Stomach (tissue), 8 donors: ENCODE measurements at regions not wholly inside any gene's neighbourhood (a gene's known extent, or its start where the extent isn't known, plus 50 kb on each side); places are given as distances from the start of the nearest gene placed in this dataset.

ENCODE experiments used
- DNase-seq, 2 donors: peaks; one replicate each; pipeline versions ENCODE4 v3.0.0 to v3.0.0-alpha.2; 2013 to 2019
- H3K27ac ChIP-seq, 5 donors: fragments of 200-600 bp in 4 of 5; sonication (generic) in 4 of 5; one replicate each; pipeline ENCODE4 v1.5.1; 2013 to 2019; ENCODE audit warnings: mild to moderate bottlenecking in 1 of 5, moderate library complexity in 1 of 5
- H3K27me3 ChIP-seq, 3 donors: fragments of 200-600 bp; sonication (generic); one replicate each; pipeline ENCODE4 v1.5.1; 2017 to 2019; ENCODE audit warnings: mixed run types in 1 of 3
- H3K36me3 ChIP-seq, 4 donors: fragments of 200-600 bp; sonication (generic); 1 replicate in 3 of 4; 2 replicates in 1 of 4; pipeline ENCODE4 v1.5.1; 2016 to 2019
- H3K4me1 ChIP-seq, 4 donors: fragments of 200-600 bp; sonication (generic); one replicate each; pipeline ENCODE4 v1.5.1; 2016 to 2019
- H3K4me3 ChIP-seq, 4 donors: fragments of 200-600 bp; sonication (generic) in 3 of 4; one replicate each; pipeline ENCODE4 v1.5.1; 2016 to 2019; ENCODE audit warnings: mild to moderate bottlenecking in 1 of 4
- H3K9me3 ChIP-seq, 4 donors: fragments of 200-600 bp; sonication (generic); one replicate each; pipeline ENCODE4 v1.5.1; 2016 to 2019
- CTCF ChIP-seq, 7 experiments: fragments of 450-650 bp in 4 of 7; fragments of 200-600 bp in 3 of 7; sonication (generic) in 3 of 7; IDR thresholded peaks; one replicate each; pipeline ENCODE4 v1.5.1; 2016 to 2019; ENCODE audit warnings: antibody characterized with exemption in 7 of 7, control low read depth in 2 of 7, mild to moderate bottlenecking in 1 of 7
- EP300 ChIP-seq: sonication (generic); formaldehyde crosslinking; IDR thresholded peaks from one replicate; pipeline ENCODE4 v1.6.1; 2017; ENCODE audit warnings: antibody characterized with exemption
- POLR2A ChIP-seq, 4 donors: fragments of 450-650 bp; IDR thresholded peaks; one replicate each; pipeline ENCODE4 v1.6.1; 2016; ENCODE audit warnings: antibody characterized with exemption in 4 of 4, control low read depth in 2 of 4, mild to moderate bottlenecking in 1 of 4, moderate library complexity in 1 of 4
- POLR2AphosphoS5 ChIP-seq, 3 donors: sonication (generic); formaldehyde crosslinking; IDR thresholded peaks; one replicate each; pipeline ENCODE4 v1.6.1; 2016; ENCODE audit warnings: antibody characterized with exemption in 3 of 3
- WGBS, 5 donors: extraction: QIAGEN DNeasy Blood & Tissue Kit in 3 of 5; methylation state at CpG; one replicate each; pipeline versions ENCODE4 v1.1.5 to v1.1.7; 2013 to 2018; 5-methylcytosine and 5-hydroxymethylcytosine counted together
- intact Hi-C: fragments of 100-400 bp; cut with DNase I; formaldehyde crosslinking; loops from one replicate; pipeline ENCODE4 v1.15.1; 2023; ENCODE audit warnings: low total_unique reads
- donor health status: healthy with polysubstance abuse.
- donor health status: Bipolar disorder and iron deficiency.
- donor health status: healthy.

DNA sequence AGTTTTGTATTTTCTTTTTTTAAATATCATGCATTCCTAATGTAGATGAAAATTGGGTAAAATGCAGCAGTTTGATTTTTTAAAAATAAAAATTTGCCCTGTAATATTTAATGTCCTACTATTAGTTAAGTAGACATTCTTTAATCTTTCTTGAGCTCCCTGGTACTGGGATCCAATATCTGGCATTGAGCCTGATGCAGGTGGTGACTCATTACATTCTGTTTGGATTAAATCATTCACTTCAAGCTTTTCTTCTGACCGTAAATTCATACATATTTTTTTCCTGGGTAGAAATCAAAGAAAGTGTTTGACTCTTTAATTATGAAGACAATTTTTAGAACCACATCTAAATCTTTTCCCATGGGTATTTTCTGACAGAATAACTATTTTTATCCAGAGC, 768.8 kb upstream of the SLC35B3 start:
- 29 to 55% (median 42%) methylated on average over 1 of the region's 1 CpG for WGBS, 5 donors

DNA sequence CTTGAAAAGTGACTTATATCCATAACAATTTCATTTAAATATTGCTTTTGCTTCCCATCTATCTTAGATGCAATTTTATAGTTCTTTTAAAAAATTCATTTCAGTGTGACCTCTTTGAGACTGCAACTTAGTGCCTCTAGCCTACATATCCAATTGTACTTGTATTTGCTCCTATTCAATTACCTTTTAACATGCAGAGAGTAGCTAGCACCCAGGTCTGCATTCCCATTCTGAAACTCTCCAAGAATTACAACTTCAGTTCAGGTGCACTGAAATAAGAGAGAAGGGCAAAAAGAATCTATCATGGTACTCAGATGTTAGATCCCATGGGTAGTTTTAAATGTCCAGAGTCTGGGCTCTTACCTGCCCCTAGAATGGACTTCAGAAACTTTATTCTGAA, 765.4 kb upstream of the SLC35B3 start:
- intact Hi-C loops = no loop called here
- no peak for TF ChIP-seq POLR2AphosphoS5 (IDR thresholded peaks at IDR 0.05)
- no peaks in the 10 kb centered on the region for H3K36me3 ChIP-seq
- no peak overlapping the region for H3K4me3 ChIP-seq
- no peak overlapping the region for H3K27ac ChIP-seq
- no peaks in the 10 kb centered on the region for H3K4me1 ChIP-seq
- no peaks in the 10 kb centered on the region for H3K27me3 ChIP-seq
- H3K9me3 ChIP-seq = no peaks in the 10 kb centered on the region
- DNase-seq = no peak

More for the DNA sequence above, 768.8 kb upstream of the SLC35B3 start:
- Histone ChIP-seq H3K9me3 (no peaks in the 10 kb centered on the region), H3K4me1 (no peaks in the 10 kb centered on the region), H3K4me3 (no peak overlapping the region), H3K27me3 (no peaks in the 10 kb centered on the region), H3K27ac (no peak overlapping the region), H3K36me3 (no peaks in the 10 kb centered on the region)
- no peak for DNase-seq
- intact Hi-C loops = no loop called here
- TF ChIP-seq POLR2AphosphoS5 (IDR thresholded peaks at IDR 0.05) (no peak), POLR2A (IDR thresholded peaks at IDR 0.05) (no peak), CTCF (IDR thresholded peaks at IDR 0.05) (no peak)

GRCh38 chr6:9197726-9198125, 762.4 kb upstream of the SLC35B3 start:
- intact Hi-C loops = no loop called here
- no peak overlapping the region for H3K27ac ChIP-seq
- H3K4me3 ChIP-seq = no peak overlapping the region
- DNase-seq = no peak
- H3K9me3 ChIP-seq = no peaks in the 10 kb centered on the region
- no peaks in the 10 kb centered on the region for H3K27me3 ChIP-seq
- no peaks in the 10 kb centered on the region for H3K4me1 ChIP-seq
- 76 to 83% (median 81%) methylated on average over 3 of the region's 3 CpGs for WGBS, 5 donors
- no peaks in the 10 kb centered on the region for H3K36me3 ChIP-seq
- TF ChIP-seq EP300 = no peak
- TF ChIP-seq POLR2A (IDR thresholded peaks at IDR 0.05) = no peak
- TF ChIP-seq CTCF (IDR thresholded peaks at IDR 0.05) = no peak
- TF ChIP-seq POLR2AphosphoS5 (IDR thresholded peaks at IDR 0.05) = no peak

DNA sequence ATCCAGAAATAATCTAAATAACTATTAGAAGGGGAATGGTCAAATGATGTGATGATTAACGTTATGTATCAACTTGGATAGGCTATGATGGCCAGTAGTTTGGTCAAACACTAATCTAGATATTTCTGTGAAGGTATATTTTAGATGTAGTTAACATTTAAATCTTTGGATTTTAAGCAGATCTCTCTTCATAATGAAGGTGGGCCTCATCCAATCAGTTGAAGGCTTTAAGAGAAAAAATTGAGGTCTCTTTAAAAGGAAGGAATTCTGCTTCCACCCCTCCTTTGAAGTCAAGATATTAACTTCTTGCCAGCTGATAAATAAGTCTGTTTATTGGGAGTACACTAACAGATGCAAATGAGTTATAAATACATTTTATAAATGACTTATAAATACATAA, 760.0 kb upstream of the SLC35B3 start:
- Histone ChIP-seq H3K36me3 (no peaks in the 10 kb centered on the region), H3K27ac (no peak overlapping the region), H3K9me3 (no peaks in the 10 kb centered on the region), H3K4me3 (no peak overlapping the region), H3K27me3 (no peaks in the 10 kb centered on the region), H3K4me1 (no peaks in the 10 kb centered on the region)
- 68 to 76% (median 71%) methylated on average over 1 of the region's 1 CpG for WGBS, 5 donors
- no peak for DNase-seq
- TF ChIP-seq CTCF (IDR thresholded peaks at IDR 0.05) (no peak), POLR2A (IDR thresholded peaks at IDR 0.05) (no peak), POLR2AphosphoS5 (IDR thresholded peaks at IDR 0.05) (no peak), EP300 (no peak)
- intact Hi-C loops = no loop called here

DNA sequence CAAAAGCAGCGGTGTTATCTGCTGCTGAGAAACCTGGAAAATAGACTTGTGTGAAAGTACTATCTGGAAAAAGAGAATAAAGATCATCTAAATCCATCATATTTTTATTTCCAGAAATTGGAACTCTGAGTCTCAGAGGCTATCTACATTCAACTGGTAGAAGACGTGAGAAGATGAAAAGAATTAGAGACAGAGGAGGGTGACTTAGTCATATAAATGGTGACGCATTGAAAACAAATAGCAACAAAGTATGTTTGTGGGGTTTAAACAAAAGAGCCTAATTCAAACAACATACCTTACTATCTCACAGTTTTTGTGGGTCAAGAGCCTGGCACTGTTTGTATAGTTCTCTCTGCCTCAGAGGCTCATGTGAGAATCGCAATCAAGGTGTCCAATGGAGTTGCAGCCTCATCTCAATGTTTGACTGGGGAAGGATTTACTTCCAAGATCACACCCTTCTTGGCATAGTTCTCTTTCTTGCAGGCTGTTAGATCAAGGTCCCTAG, 757.1 kb upstream of the SLC35B3 start:
- no peaks in the 10 kb centered on the region for H3K27me3 ChIP-seq
- no peaks in the 10 kb centered on the region for H3K4me1 ChIP-seq
- no peak overlapping the region for H3K4me3 ChIP-seq
- H3K27ac ChIP-seq = no peak overlapping the region
- WGBS, 5 donors = 69 to 83% (median 70%) methylated on average over 4 of the region's 4 CpGs
- DNase-seq = no peak
- no peaks in the 10 kb centered on the region for H3K36me3 ChIP-seq
- TF ChIP-seq CTCF (IDR thresholded peaks at IDR 0.05) (no peak), EP300 (no peak), POLR2A (IDR thresholded peaks at IDR 0.05) (no peak), POLR2AphosphoS5 (IDR thresholded peaks at IDR 0.05) (no peak)
- intact Hi-C loops = no loop called here
- no peaks in the 10 kb centered on the region for H3K9me3 ChIP-seq
